ENCODE measurements at regions not wholly inside any gene's neighbourhood (a gene's known extent, or its start where the extent isn't known, plus 50 kb on each side); places are given as distances from the start of the nearest gene placed in this dataset.

GRCh38 chr9:74205056-74205455, 292.1 kb upstream of the RORB start:
- no peaks in the 10 kb centered on the region for H3K9me3 ChIP-seq
- no peak for TF ChIP-seq CTCF (IDR thresholded peaks at IDR 0.05)
- H3K4me3 ChIP-seq = no peak overlapping the region
- no peaks in the 10 kb centered on the region for H3K27me3 ChIP-seq (ENCODE audit: low read depth)
- DNase-seq (no peak), ATAC-seq (no peak)
- no peak overlapping the region for H3K27ac ChIP-seq
- H3K4me1 ChIP-seq = no peaks in the 10 kb centered on the region
- intact Hi-C loops (cut with DNase I) = no loop called here
- no peaks in the 10 kb centered on the region for H3K36me3 ChIP-seq

GRCh38 chr9:74218385-74219063, 278.6 kb upstream of the RORB start:
- no peaks in the 10 kb centered on the region for H3K36me3 ChIP-seq
- no peak overlapping the region for H3K27ac ChIP-seq
- ATAC-seq (no peak), DNase-seq (no peak)
- no peaks in the 10 kb centered on the region for H3K27me3 ChIP-seq (ENCODE audit: low read depth)
- no peak overlapping the region for H3K4me3 ChIP-seq
- TF ChIP-seq CTCF (IDR thresholded peaks at IDR 0.05) = no peak
- H3K9me3 ChIP-seq = no peaks in the 10 kb centered on the region
- H3K4me1 ChIP-seq = no peaks in the 10 kb centered on the region
- intact Hi-C loops (cut with DNase I) = no loop called here

DNA sequence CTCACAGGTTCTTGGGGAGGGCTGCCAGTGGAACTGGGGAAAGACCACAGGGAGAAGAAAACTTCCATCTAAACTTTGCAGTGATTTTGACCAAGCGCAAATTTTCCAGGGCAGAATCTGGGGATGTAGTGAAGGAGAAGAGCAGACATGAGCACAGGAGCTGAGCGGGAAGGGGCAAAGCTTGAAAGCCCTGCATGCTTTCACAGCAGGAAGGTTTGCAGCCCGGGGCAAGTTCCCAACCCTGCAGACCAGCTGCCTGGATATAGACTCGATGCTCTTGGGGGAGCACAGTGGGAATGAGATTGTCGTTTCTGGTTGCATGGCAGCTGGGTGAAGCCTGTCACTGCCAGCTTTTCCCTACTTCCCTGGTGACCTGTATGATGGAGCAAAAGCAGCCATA, 276.8 kb upstream of the RORB start:
- Histone ChIP-seq H3K4me1 (no peaks in the 10 kb centered on the region), H3K4me3 (no peak overlapping the region), H3K36me3 (no peaks in the 10 kb centered on the region), H3K9me3 (no peaks in the 10 kb centered on the region), H3K27me3 (ENCODE audit: low read depth) (no peaks in the 10 kb centered on the region), H3K27ac (no peak overlapping the region)
- intact Hi-C loops (cut with DNase I) = no loop called here
- DNase-seq (no peak), ATAC-seq (no peak)
- no peak for TF ChIP-seq CTCF (IDR thresholded peaks at IDR 0.05)

- no peaks in the 10 kb centered on the region for H3K36me3 ChIP-seq
- no peak overlapping the region for H3K27ac ChIP-seq
- no peaks in the 10 kb centered on the region for H3K27me3 ChIP-seq (ENCODE audit: low read depth)
- no peak overlapping the region for H3K4me3 ChIP-seq
- intact Hi-C loops (cut with DNase I) = no loop called here
- no peak for TF ChIP-seq CTCF (IDR thresholded peaks at IDR 0.05)
- no peak for ATAC-seq
- H3K9me3 ChIP-seq = no peaks in the 10 kb centered on the region
- DNase-seq = no peak
- no peaks in the 10 kb centered on the region for H3K4me1 ChIP-seq
Measured at GRCh38 chr9:74236857-74237256, 260.3 kb upstream of the RORB start.

GRCh38 chr9:74245866-74246497, 251.2 kb upstream of the RORB start:
- DNase-seq = no peak
- intact Hi-C loops (cut with DNase I) = no loop called here

More at GRCh38 chr9:74245866-74246497, 251.2 kb upstream of the RORB start:
- Histone ChIP-seq H3K4me3 (no peak overlapping the region), H3K27me3 (ENCODE audit: low read depth) (no peaks in the 10 kb centered on the region), H3K27ac (no peak overlapping the region), H3K9me3 (no peaks in the 10 kb centered on the region), H3K4me1 (no peaks in the 10 kb centered on the region), H3K36me3 (no peaks in the 10 kb centered on the region)
- no peak for ATAC-seq
- no peak for TF ChIP-seq CTCF (IDR thresholded peaks at IDR 0.05)

All from lower lobe of right lung (tissue), 2 donors.